Neural progenitor cell (in vitro differentiated cells): ENCODE measurements at regions not wholly inside any gene's neighbourhood (a gene's known extent, or its start where the extent isn't known, plus 50 kb on each side); places are given as distances from the start of the nearest gene placed in this dataset.
"Not testable (repeated sequence)": the region's sequence is repeated elsewhere in the genome, so short reads cannot be mapped to it uniquely, and the experiment has no call there.

ENCODE experiments used
- DNase-seq: peaks from one replicate; pipeline ENCODE4 v3.0.0-alpha.2; 2016; ENCODE audit warnings: low spot score
- H2AFZ ChIP-seq: fragments of 200-600 bp; sonication (generic); replicated peaks from 2 replicates; pipeline ENCODE4 v1.6.1; 2016; ENCODE audit warnings: antibody characterized with exemption
- H3F3A ChIP-seq: fragments of 200-600 bp; sonication (generic); 2 replicates; pipeline ENCODE4 v1.6.1; 2016; ENCODE audit warnings: antibody characterized with exemption, low read depth
- H3K27ac ChIP-seq: fragments of 200-600 bp; sonication (generic); 2 replicates; pipeline ENCODE4 v1.5.1; 2016; ENCODE audit warnings: mild to moderate bottlenecking
- H3K27me3 ChIP-seq: fragments of 200-600 bp; sonication (generic); 2 replicates; pipeline ENCODE4 v1.6.1; 2016; ENCODE audit warnings: mild to moderate bottlenecking, moderate library complexity
- H3K36me3 ChIP-seq: fragments of 200-600 bp; sonication (generic); 2 replicates; pipeline ENCODE4 v1.5.1; 2016
- H3K4me1 ChIP-seq: fragments of 200-600 bp; sonication (generic); 2 replicates; pipeline ENCODE4 v1.6.1; 2016; ENCODE audit warnings: mixed run types
- H3K4me2 ChIP-seq: fragments of 200-600 bp; sonication (generic); 2 replicates; pipeline ENCODE4 v1.6.1; 2016
- H3K4me3 ChIP-seq: fragments of 200-600 bp; sonication (generic); 2 replicates; pipeline ENCODE4 v1.5.1; 2016
- H3K79me2 ChIP-seq: fragments of 200-600 bp; sonication (generic); 2 replicates; pipeline ENCODE4 v1.6.1; 2016; ENCODE audit warnings: low read depth
- H3K9ac ChIP-seq: fragments of 200-600 bp; sonication (generic); 2 replicates; pipeline ENCODE4 v1.6.1; 2016
- H3K9me3 ChIP-seq: fragments of 200-600 bp; sonication (generic); 2 replicates; pipeline ENCODE4 v1.5.1; 2016; ENCODE audit warnings: low read depth
- H4K20me1 ChIP-seq: fragments of 200-600 bp; sonication (generic); 2 replicates; pipeline ENCODE4 v1.6.1; 2016; ENCODE audit warnings: low read depth
- H3K27ac Mint-ChIP-seq: 3 replicates; pipeline ENCODE4 v1.8.0; 2021; ENCODE audit warnings: mixed read lengths
- H3K27me3 Mint-ChIP-seq: 2 replicates; pipeline ENCODE4 v1.8.0; 2022; ENCODE audit warnings: low read depth, mild to moderate bottlenecking, inconsistent platforms, moderate library complexity, mixed read lengths; ENCODE audit not compliant: insufficient read depth
- H3K36me3 Mint-ChIP-seq: 3 replicates; pipeline ENCODE4 v1.8.0; 2021; ENCODE audit warnings: mixed read lengths
- H3K4me1 Mint-ChIP-seq: 3 replicates; pipeline ENCODE4 v1.8.0; 2021; ENCODE audit warnings: mixed read lengths
- H3K4me3 Mint-ChIP-seq: 3 replicates; pipeline ENCODE4 v1.8.0; 2021; ENCODE audit warnings: mild to moderate bottlenecking, moderate library complexity, mixed read lengths
- H3K9me3 Mint-ChIP-seq: 3 replicates; pipeline ENCODE4 v1.8.0; 2020; ENCODE audit warnings: mixed read lengths
- CTCF ChIP-seq: fragments of 200-600 bp; sonication (generic); IDR thresholded peaks from 2 replicates; pipeline ENCODE4 v1.5.1; 2017; ENCODE audit warnings: antibody characterized with exemption, mild to moderate bottlenecking
- EZH2 ChIP-seq: fragments of 200-600 bp; sonication (generic); IDR thresholded peaks from 2 replicates; pipeline ENCODE4 v1.6.1; 2017; ENCODE audit warnings: antibody characterized with exemption, mild to moderate bottlenecking, moderate library complexity
- EZH2phosphoT487 ChIP-seq: fragments of 200-600 bp; sonication (generic); IDR thresholded peaks from 2 replicates; pipeline ENCODE4 v1.6.1; 2017; ENCODE audit warnings: antibody characterized with exemption

DNA sequence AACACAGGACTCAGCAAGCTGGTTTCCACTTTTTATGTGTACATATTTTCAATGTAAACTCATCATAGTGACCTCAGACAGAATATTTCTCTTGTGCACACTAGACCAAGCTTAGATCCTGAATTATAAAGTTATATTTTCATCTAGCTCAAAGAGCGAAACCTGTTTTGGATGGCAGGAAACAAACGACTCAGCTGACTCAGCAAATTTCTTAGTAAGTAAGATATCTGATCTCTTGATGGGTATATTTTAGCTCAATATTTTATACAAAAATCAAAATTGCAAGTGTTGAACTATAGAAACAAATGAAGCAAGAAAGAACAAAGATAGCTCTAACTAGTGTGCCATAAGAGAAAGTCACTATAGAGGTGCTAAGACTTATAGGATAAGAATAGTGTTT is 1114.5 kb downstream of the STPG2 start:
- Histone ChIP-seq H3K27ac (no peak overlapping the region), H3K36me3 (no peaks in the 10 kb centered on the region), H3K9ac (no peak overlapping the region), H3K79me2 (no peaks in the 10 kb centered on the region), H2AFZ (no peak overlapping the region), H3K4me1 (no peaks in the 10 kb centered on the region), H3K4me3 (no peak overlapping the region), H3F3A (no peaks in the 10 kb centered on the region), H3K9me3 (no peaks in the 10 kb centered on the region), H3K27me3 (no peaks in the 10 kb centered on the region), H4K20me1 (no peaks in the 10 kb centered on the region), H3K4me2 (no peak overlapping the region)
- Mint-ChIP-seq H3K27me3 (no peaks in the 10 kb centered on the region), H3K27ac (no peak overlapping the region), H3K36me3 (no peaks in the 10 kb centered on the region), H3K4me3 (no peak overlapping the region), H3K4me1 (peaks cover 15% of the 10 kb centered on the region), H3K9me3 (no peaks in the 10 kb centered on the region)
- no peak for DNase-seq
- TF ChIP-seq EZH2 (no peak), EZH2phosphoT487 (no peak), CTCF (no peak)

DNA sequence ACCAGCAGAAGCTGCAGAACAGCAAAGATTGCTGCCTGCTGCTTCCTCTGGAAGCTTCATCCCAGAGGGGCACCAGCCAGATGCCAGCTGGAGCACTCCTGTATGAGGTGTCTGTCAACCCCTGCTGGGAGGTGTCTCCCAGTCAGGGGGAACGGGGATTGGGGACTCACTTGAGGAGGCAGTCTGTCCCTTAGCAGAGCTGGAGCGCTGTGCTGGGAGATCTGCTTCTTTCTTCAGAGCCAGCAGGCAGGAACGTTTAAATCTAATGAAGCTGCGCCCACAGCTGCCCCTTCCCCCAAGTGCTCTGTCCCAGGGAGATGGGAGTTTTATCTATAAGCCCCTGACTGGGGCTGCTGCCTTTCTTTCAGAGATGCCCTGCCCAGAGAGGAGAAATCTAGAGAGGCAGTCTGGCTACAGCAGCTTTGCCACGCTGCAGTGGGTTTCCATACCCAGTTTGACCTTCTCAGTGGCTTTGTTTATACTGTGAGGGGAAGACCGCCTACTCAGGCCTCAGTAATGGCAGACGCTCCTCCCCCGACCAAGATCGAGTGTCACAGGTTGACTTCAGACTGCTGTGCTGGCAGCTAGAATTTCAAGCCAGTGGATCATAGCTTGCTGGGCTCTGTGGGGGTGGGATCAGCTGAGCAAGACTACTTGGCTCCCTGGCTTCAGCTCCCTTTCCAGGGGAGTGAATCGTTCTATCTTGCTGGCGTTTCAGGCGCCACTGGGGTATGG is 1105.7 kb downstream of the STPG2 start:
- H3K27me3 ChIP-seq, H3K9me3 Mint-ChIP-seq, H3K36me3 Mint-ChIP-seq, H3K79me2 ChIP-seq, H3K36me3 ChIP-seq, H4K20me1 ChIP-seq, H3K9ac ChIP-seq, H3F3A ChIP-seq, H3K27me3 Mint-ChIP-seq, H3K4me1 ChIP-seq, H3K27ac ChIP-seq, H3K4me3 Mint-ChIP-seq, H3K9me3 ChIP-seq, H3K4me3 ChIP-seq, H3K4me2 ChIP-seq: not testable (repeated sequence)
- H3K4me1 Mint-ChIP-seq: peaks cover 12% of the 10 kb centered on the region
- DNase-seq: peak; percentile 67
- peak overlapping the region; percentile 77 for H2AFZ ChIP-seq
- peak overlapping the region; percentile 90 for H3K27ac Mint-ChIP-seq

GRCh38 chr4:97038146-97038516 is 1105.1 kb downstream of the STPG2 start:
- Mint-ChIP-seq H3K27me3 (peaks cover 2% of the 10 kb centered on the region), H3K4me1 (peaks cover 14% of the 10 kb centered on the region), H3K4me3 (no peak overlapping the region), H3K27ac (no peak overlapping the region), H3K36me3 (peaks cover 2% of the 10 kb centered on the region), H3K9me3 (peaks cover 2% of the 10 kb centered on the region)
- H3K36me3 ChIP-seq: no peaks in the 10 kb centered on the region
- H3K27ac ChIP-seq: no peak overlapping the region
- no peak for TF ChIP-seq CTCF
- no peak for TF ChIP-seq EZH2
- TF ChIP-seq EZH2phosphoT487: no peak
- H3K4me1 ChIP-seq: peaks cover 9% of the 10 kb centered on the region
- H3K79me2 ChIP-seq: no peaks in the 10 kb centered on the region
- H3K27me3 ChIP-seq: no peaks in the 10 kb centered on the region
- H3K9ac ChIP-seq: no peak overlapping the region
- no peak overlapping the region for H3K4me3 ChIP-seq
- H2AFZ ChIP-seq: peak overlapping the region; percentile 77
- no peaks in the 10 kb centered on the region for H3K9me3 ChIP-seq
- no peaks in the 10 kb centered on the region for H3F3A ChIP-seq
- no peaks in the 10 kb centered on the region for H4K20me1 ChIP-seq
- DNase-seq: no peak
- H3K4me2 ChIP-seq: no peak overlapping the region

GRCh38 chr4:97072666-97073065 is 1070.6 kb downstream of the STPG2 start:
- TF ChIP-seq EZH2 (no peak), EZH2phosphoT487 (no peak), CTCF (no peak)
- Mint-ChIP-seq H3K36me3 (no peaks in the 10 kb centered on the region), H3K4me3 (no peak overlapping the region), H3K4me1 (peaks cover 9% of the 10 kb centered on the region), H3K27ac (no peak overlapping the region), H3K9me3 (no peaks in the 10 kb centered on the region), H3K27me3 (peaks cover 2% of the 10 kb centered on the region)
- Histone ChIP-seq H3K36me3 (no peaks in the 10 kb centered on the region), H3K4me2 (no peak overlapping the region), H3K9ac (no peak overlapping the region), H3K79me2 (no peaks in the 10 kb centered on the region), H4K20me1 (no peaks in the 10 kb centered on the region), H3K27ac (no peak overlapping the region), H3K4me1 (no peaks in the 10 kb centered on the region), H3K27me3 (no peaks in the 10 kb centered on the region), H3K9me3 (no peaks in the 10 kb centered on the region), H3F3A (no peaks in the 10 kb centered on the region), H3K4me3 (no peak overlapping the region), H2AFZ (no peak overlapping the region)
- no peak for DNase-seq
